ENCODE measurements at regions not wholly inside any gene's neighbourhood (a gene's known extent, or its start where the extent isn't known, plus 50 kb on each side); places are given as distances from the start of the nearest gene placed in this dataset.

GRCh38 chr20:40452758-40453157 lies 236.3 kb downstream of the MAFB start:
- no peak overlapping the region for H2BK120ac ChIP-seq (replicated peaks; ENCODE audit: low read depth, low read length)
- no peak overlapping the region for H2BK5ac ChIP-seq (ENCODE audit: low read depth, low read length)
- TF ChIP-seq KDM1A (IDR thresholded peaks at IDR 0.05; ENCODE audit: borderline replicate concordance, low read length), result peak; percentile 77; the same call in 1 of the 2 replicates
- TF ChIP-seq JUN (IDR thresholded peaks at IDR 0.05; ENCODE audit: low read depth, low read length), result no peak
- TF ChIP-seq SAP30 (IDR thresholded peaks at IDR 0.05; ENCODE audit: insufficient read depth, insufficient replicate concordance, low read length), result no peak
- TF ChIP-seq POU5F1 (IDR thresholded peaks at IDR 0.05; ENCODE audit: low read depth, low read length), result no peak
- 0 out of 4 replicates have a peak, but pooled peaks of 1 of the 2 experiments have one; percentile 28 for TF ChIP-seq HDAC2 (IDR thresholded peaks at IDR 0.05; ENCODE audit: borderline replicate concordance in 1 of 2, low read depth in 2 of 2, low read length in 2 of 2)
- no peak overlapping the region for H3K27ac ChIP-seq (ENCODE audit: low read depth, low read length)
- H3K4me1 ChIP-seq (replicated peaks in 1 of 4; ENCODE audit: control insufficient read depth in 3 of 4, insufficient read depth in 4 of 4, low read length in 3 of 4), result peaks cover 0 to 4% (median 0%) of the 10 kb centered on the region in 4 experiments; a peak in 2 of 7 replicates
- no peak overlapping the region for H2BK12ac ChIP-seq (ENCODE audit: low read depth, low read length)
- no peak overlapping the region for H2AK5ac ChIP-seq (ENCODE audit: low read depth, low read length)
- no peaks in the 10 kb centered on the region for H3K79me2 ChIP-seq (ENCODE audit: control insufficient read depth in 1 of 2, insufficient read depth in 2 of 2, low read length in 2 of 2)
- H3K56ac ChIP-seq (replicated peaks; ENCODE audit: insufficient read length, low read depth, low read length), result no peak overlapping the region
- ChIA-PET POLR2A (ENCODE audit: partially characterized antibody) (no interaction called here), CTCF (ENCODE audit: partially characterized antibody) (interaction anchor here (0.7 to 1.8 kb wide), 4 partner anchors 8 to 132 kb away, joined by 3 to 7 read pairs (median 4); no protein-coding TSS in a partner anchor)
- H3K36me3 ChIP-seq (ENCODE audit: control insufficient read depth in 2 of 4, insufficient read depth in 4 of 4, low read length in 3 of 4), result no peaks in the 10 kb centered on the region
- H3K79me1 ChIP-seq (ENCODE audit: low read depth, low read length), result no peaks in the 10 kb centered on the region
- DNase-seq (ENCODE audit: low read depth in 1 of 2, low spot score in 2 of 2) (no peak), FAIRE-seq (no peak)
- no peak overlapping the region for H4K5ac ChIP-seq (ENCODE audit: insufficient read length, low read depth, low read length)
- no peaks in the 10 kb centered on the region for H3K23me2 ChIP-seq (ENCODE audit: low read depth, low read length)
- no peak overlapping the region for H4K8ac ChIP-seq (ENCODE audit: extremely low read depth, insufficient read depth, low read length)
- H3K4me2 ChIP-seq (ENCODE audit: insufficient read depth in 1 of 2, low read depth in 2 of 2, low read length in 2 of 2), result no peak overlapping the region
- H4K91ac ChIP-seq (replicated peaks; ENCODE audit: insufficient read length, low read length), result no peak overlapping the region
- H3K18ac ChIP-seq (ENCODE audit: extremely low read depth, low read length), result no peak overlapping the region
- no peak overlapping the region for H3K23ac ChIP-seq (ENCODE audit: insufficient read length)
- no peak overlapping the region for H3K9ac ChIP-seq (replicated peaks in 1 of 4; ENCODE audit: extremely low read depth in 1 of 4, low read depth in 3 of 4, low read length in 3 of 4)
- no peak overlapping the region for H2BK20ac ChIP-seq (ENCODE audit: low read length)
- H2BK15ac ChIP-seq (ENCODE audit: low read length), result no peak overlapping the region
- H4K20me1 ChIP-seq (replicated peaks in 1 of 2; ENCODE audit: control insufficient read depth in 1 of 2, insufficient read depth in 2 of 2, low read length in 2 of 2), result no peaks in the 10 kb centered on the region
- 72% methylated on average over 3 of the region's 3 CpGs; no CpG with 5 or more reads in 1 of the 2 experiments for WGBS, 2 experiments (ENCODE audit: extremely low coverage in 1 of 2, insufficient coverage in 1 of 2, insufficient read length in 1 of 2, insufficient replicate concordance in 2 of 2, low coverage in 1 of 2, low lambda C conversion rate in 2 of 2, missing lambda C conversion rate in 1 of 2)
- H2AFZ ChIP-seq (ENCODE audit: low read length), result no peak overlapping the region
- H3K4me3 ChIP-seq (ENCODE audit: extremely low read depth in 1 of 4, insufficient read depth in 2 of 4, low read depth in 3 of 4, low read length in 4 of 4), result no peak overlapping the region
- H3K14ac ChIP-seq (ENCODE audit: insufficient read length), result no peak overlapping the region
- peaks cover 0 to 3% of the 10 kb centered on the region in 2 experiments; a peak in 2 of 4 replicates for H3K9me3 ChIP-seq (ENCODE audit: insufficient read depth in 2 of 2, low read depth in 1 of 2, low read length in 1 of 2)
- no peak overlapping the region for H3K4ac ChIP-seq (replicated peaks; ENCODE audit: insufficient read length, low read depth, low read length)
- no peaks in the 10 kb centered on the region for H3K27me3 ChIP-seq (replicated peaks in 1 of 4; ENCODE audit: control insufficient read depth in 3 of 4, extremely low read depth in 1 of 4, insufficient read depth in 3 of 4, low read length in 3 of 4)
